Stimulated activated CD4-positive, alpha-beta T cell treated with anti-CD3 and anti-CD28 coated beads, Interleukin-4, amount 100 ng/mL, for 1 hour (primary cell): ENCODE measurements at regions not wholly inside any gene's neighbourhood (a gene's known extent, or its start where the extent isn't known, plus 50 kb on each side); places are given as distances from the start of the nearest gene placed in this dataset.

Experiments used
- DNase-seq: peaks from one replicate; pipeline ENCODE4 v3.0.0-alpha.2; 2020

GRCh38 chr21:27315373-27315772 lies 348.5 kb upstream of the ADAMTS5 start:
- no peak for DNase-seq

DNA sequence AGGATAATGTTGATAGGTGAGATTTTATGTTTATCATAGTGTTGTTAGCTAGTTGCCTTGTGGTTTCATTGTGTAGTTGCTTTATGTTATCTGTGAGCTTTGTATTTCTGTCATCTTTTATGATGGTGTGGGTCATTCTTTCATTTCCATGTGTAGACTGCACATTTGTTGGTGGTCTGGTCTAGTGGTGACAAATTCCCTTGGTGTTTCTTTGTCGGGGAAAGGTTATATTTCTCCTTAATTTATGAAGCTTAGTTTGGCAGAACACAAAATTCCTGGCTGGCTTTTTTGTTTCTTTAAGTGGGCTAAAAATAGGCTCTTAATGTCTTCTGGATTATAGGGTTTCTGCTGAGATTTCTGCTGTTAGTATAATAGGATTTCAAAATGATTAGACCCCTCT lies 347.2 kb upstream of the ADAMTS5 start:
- no peak for DNase-seq

DNA sequence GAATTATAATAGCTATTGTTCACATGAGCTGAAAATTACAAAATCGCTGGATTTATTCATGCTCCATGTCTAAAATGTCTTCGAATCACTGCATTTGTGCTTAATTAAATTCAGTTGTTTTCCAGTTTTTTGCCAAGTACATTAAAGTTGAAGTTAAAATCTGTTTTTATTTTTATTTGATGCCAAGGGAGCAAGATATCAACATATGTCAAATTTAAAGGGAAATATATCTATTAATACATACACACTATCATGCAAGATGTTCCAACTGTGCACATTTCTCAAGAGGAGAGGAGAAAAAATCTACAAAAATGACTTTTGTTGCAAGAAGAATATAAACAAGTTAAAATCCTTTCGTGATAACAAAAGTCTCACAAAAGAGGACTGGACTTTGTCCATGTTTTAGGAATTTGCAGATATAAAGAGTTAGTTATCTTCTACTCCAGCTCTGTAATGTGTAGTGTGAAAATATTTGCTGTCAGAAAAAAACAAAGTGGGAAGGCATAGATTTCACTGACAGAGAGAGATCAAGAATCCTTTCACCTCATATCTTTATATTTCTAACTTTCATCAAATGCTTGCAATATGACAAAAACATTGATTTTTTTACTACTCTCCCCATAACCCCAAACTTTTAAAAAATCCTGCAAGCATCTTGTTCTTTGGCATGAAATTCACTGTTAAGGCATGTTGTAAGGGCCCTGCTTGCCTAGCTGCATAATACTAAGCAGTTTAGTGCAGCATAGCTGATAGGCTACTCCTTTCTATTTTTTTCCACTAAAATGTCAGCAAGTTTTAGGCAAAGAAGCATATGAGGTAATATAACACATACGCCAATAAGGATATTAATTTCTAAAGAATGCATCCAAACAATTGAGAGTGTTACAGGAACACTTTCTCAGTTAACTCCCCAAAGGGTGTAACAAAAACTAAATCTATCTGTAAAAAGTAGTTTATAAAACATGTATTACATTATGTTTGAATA lies 340.2 kb upstream of the ADAMTS5 start:
- no peak for DNase-seq

- no peak for DNase-seq
These were observed 339.3 kb upstream of the ADAMTS5 start for GRCh38 chr21:27306206-27306605.

- DNase-seq = no peak
These were observed 334.3 kb upstream of the ADAMTS5 start for GRCh38 chr21:27301220-27301619.

DNA sequence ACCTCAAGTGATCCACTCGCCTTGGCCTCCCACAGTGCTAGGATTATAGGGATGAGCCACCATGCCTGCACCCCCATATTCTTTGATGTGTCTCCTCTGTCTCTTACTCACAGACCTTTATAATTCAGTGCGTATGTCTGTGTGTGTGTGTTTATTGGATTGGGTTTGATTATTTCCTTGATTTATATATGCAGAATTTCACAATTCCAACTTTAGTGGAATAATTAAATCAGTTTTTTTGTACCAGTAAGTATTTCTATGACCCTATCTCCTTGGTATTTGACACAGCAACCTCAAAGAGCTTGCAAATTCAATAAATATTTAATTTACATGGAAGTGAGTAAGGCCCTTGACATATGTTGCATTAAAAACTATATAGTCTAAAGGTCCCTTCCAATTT lies 333.9 kb upstream of the ADAMTS5 start:
- DNase-seq = no peak

DNA sequence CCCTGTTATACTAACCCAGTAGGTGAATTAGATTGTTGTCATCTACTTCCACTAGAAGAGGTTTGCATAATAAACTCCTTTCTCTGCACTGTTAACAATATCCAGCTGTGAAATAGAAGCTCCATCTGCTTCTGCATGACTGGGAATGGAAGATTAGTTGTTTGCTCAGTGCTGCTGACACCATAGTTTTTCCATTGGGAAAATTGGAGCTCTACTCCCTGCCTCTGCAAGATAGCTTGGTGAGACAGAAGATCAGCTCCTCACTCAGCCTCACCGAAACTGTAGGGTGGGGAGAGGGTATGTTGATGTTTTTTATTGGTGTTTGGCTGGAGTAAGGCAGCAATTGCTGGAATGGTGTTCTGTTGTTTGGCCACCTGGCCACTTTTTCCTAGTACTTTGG lies 331.6 kb upstream of the ADAMTS5 start:
- no peak for DNase-seq

DNA sequence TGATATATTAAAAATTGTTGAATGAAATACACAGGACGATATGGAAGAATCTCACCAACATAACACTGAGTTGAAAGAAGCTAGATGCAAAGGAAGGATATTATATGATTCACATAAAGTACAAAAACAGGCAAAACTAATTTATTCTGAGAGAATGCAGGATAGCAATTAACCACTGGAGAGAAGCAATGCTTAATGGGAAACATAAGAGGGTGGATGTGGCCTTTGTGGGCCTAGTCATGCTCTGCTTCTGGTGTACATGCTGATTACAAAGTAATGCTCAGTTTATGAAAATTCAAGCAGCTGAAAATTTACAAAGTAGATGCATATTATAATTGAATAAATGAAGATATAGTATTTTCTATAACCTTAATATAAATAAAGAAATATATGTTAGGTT lies 326.4 kb upstream of the ADAMTS5 start:
- no peak for DNase-seq

DNA sequence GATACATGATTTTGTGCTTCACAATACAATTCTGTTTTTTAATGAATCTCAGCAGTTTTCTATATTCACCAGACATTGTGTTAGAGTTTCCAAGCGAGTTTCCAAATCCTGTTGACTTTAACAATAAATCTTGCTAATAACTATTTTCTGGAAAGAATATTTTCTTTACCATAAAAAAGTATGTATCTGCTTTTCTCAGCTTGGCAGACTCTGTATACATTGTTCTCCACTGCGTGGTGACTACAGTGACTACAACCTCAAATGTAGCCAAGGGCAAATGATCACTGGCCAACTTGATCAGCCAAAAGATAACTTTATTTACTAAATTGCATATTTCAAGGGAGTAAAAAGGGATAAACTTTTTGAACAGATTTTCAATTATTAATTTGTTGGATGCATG lies 325.9 kb upstream of the ADAMTS5 start:
- no peak for DNase-seq

- no peak for DNase-seq
These were observed 325.3 kb upstream of the ADAMTS5 start for GRCh38 chr21:27292229-27292628.

DNA sequence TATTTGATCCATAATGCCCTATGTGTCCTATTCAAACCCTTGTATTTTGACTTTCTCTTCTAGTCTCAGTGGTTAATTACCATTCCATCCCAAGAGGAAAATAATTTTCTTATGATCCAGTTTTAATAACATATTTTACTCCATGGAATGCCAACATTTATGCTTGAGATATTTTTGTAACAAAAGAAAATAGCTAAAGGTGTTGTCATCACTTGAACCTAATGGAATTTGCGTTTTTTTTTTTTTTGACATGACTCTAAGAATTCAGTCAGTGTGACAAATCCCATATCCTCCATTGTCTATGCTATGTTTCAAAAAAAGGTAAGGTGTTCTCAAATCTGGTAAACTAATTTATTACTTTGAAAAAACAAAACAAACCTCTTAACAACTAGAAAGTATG lies 324.1 kb upstream of the ADAMTS5 start:
- DNase-seq = no peak

GRCh38 chr21:27290028-27290427 lies 323.1 kb upstream of the ADAMTS5 start:
- no peak for DNase-seq

- DNase-seq = no peak
These were observed 319.9 kb upstream of the ADAMTS5 start for GRCh38 chr21:27286760-27287159.

GRCh38 chr21:27277110-27277509 lies 310.2 kb upstream of the ADAMTS5 start:
- DNase-seq = no peak

GRCh38 chr21:27275294-27275927 lies 308.5 kb upstream of the ADAMTS5 start:
- no peak for DNase-seq

- DNase-seq = no peak
These were observed 302.8 kb upstream of the ADAMTS5 start for GRCh38 chr21:27269644-27270043.

- no peak for DNase-seq
These were observed 301.4 kb upstream of the ADAMTS5 start for GRCh38 chr21:27268290-27268689.

DNA sequence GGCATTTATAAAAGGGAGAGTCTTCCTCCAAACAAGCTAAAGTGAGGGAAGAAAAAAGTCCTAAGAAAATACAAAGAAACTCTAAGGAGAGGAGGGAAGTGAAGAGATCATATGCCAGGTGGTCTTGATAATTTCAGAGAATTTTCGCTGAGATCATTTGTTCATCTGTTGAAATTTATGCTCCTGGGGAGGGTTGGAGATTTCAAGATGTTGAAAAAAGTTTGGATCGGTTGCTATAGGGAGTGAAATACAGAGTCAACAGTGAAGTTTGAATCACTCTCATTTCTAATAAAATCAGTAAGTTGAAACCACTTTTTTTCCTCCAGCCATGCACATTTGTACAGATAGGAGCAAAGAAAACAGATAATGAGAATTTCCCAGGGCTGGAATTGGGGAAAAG lies 299.1 kb upstream of the ADAMTS5 start:
- no peak for DNase-seq

- no peak for DNase-seq
These were observed 298.6 kb upstream of the ADAMTS5 start for GRCh38 chr21:27265492-27265891.

DNA sequence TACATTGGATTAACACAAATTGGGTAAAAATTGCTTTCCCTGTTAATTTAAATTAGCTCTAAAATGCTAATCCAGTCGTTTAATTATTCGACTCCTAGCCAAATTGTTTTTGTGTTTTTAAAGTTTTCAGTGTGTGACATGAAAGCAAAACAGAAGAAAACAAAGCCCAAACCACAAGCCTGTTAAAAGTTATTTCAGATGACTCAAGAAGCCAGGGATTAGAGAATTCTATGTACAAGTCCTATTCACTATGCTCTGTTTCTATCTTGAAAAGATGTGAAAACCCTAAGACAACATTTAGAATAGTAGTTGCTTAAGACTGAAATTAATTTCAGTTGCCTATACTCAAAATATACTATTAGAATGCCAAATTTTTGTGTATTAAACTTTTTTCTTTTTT lies 294.8 kb upstream of the ADAMTS5 start:
- DNase-seq = no peak

DNA sequence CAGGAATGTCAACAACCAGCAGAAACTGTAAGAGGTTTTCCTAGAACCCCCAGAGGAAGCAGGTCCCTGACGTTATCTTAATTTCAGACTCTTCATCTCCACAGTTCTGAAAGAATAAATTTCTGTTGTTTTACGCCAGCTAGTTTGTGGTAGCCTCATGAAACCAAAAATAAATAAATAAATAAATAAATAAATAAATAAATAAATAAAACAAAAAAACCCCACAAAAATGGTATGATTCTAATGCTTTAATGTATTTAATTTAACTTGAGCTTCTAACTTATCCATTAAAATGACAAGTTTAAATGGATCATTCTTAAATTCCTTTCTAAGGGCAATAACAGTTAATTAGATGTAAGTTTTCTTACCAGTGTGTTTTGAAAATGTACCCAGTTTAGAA lies 293.8 kb upstream of the ADAMTS5 start:
- no peak for DNase-seq

DNA sequence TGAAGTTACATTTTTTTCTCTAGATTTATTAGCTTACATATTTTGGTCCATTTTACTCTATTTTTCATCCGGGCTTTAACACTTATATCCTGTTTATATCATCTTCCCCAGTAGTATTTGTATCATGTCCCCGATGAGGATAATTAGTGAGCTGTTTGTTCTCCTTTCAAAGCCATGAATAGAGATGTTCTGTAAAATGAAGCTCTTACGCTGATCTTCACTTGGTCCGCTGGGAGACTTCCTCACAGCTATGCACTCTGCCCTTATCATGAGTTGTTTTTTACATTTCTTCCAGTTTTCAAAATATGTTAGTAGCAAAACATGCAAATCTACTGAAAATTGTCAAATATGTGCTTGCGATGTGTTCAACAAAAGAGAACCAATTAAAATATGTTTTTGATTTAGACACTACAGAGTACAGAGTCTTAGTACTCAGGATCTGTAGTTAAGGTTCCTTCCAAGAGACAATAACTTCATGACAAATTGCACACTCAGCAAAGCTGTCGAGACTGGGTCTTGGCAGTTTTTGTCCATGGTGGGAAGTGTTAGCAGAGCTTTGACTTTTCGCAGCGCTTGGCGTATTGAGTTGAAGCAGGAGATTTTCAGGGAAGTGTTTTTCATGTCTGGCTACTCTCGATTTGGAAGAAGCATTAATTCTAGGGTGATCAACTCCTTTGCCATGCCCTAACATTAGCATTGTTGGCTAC lies 292.0 kb upstream of the ADAMTS5 start:
- no peak for DNase-seq

DNA sequence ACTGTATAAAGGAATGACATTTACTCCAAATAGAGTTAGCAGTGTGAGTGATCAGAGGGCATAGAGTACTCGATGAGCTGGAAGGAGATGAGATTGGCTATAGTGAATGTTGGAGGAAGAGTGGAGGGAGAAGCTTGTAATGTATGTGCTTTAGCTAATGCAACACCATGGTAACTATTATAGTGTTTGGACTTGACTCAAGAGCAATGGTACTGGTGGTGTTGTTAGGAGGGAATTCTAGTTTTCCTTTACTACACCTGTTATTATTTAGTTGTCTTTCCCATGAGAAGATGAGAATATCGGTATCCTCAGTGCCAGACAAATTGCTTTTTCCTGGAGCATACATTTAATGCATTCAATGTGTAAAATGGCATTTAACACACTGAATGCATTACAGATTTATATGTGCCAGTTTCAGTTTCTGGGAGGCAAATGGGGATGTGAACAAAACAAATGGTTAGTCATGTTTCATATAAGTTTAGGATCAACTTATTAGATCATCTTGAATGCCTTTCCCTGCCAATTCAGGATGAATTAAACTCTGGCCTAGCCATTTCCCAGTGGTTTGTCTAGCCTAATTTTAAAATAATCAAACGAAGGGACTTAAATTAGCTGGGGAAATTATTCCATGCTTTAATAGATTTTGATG lies 291.1 kb upstream of the ADAMTS5 start:
- DNase-seq = no peak
